Esophagus mucosa (tissue), 1 donor: ENCODE measurements at regions not wholly inside any gene's neighbourhood (a gene's known extent, or its start where the extent isn't known, plus 50 kb on each side); places are given as distances from the start of the nearest gene placed in this dataset.

Source experiments
- ATAC-seq: fragments of 200-7000 bp; cut with Tn5 transposase; one replicate; pipeline ENCODE4 v1.9.1; 2020
- donor health status: DM: yes; HTN: yes; CAD: no.

GRCh38 chr9:134590240-134591081, 51.1 kb upstream of the COL5A1 start:
- no peak for ATAC-seq

- ATAC-seq: no peak
These were observed 50.5 kb upstream of the COL5A1 start for GRCh38 chr9:134591082-134591571.

GRCh38 chr9:134591573-134591981, 50.0 kb upstream of the COL5A1 start:
- no peak for ATAC-seq
